CD4-positive, alpha-beta T cell (primary cell): ENCODE measurements at regions not wholly inside any gene's neighbourhood (a gene's known extent, or its start where the extent isn't known, plus 50 kb on each side); places are given as distances from the start of the nearest gene placed in this dataset.

ENCODE experiments used
- ATAC-seq: fragments of 200-7000 bp; cut with Tn5 transposase; one replicate; pipeline ENCODE4 v1.10.0; 2022; ENCODE audit warnings: mild to moderate bottlenecking; ENCODE audit not compliant: poor library complexity
- CTCF ChIA-PET: fragments of 350-600 bp; sonication (Branson Sonifier 250); formaldehyde crosslinking; loops from one replicate; lab custom pipeline; 2021; ENCODE audit warnings: antibody characterized with exemption, inconsistent platforms; lab: Charles Lee
- POLR2A ChIA-PET: fragments of 350-600 bp; sonication (Branson Sonifier 250); formaldehyde crosslinking; loops from one replicate; lab custom pipeline; 2021; ENCODE audit warnings: antibody characterized with exemption, inconsistent platforms; lab: Charles Lee
- DNase-seq, 14 experiments: peaks; one replicate each; pipeline ENCODE4 v3.0.0-alpha.2; 2013 to 2020; ENCODE audit warnings: mixed read lengths in 2 of 14
- H3K27ac ChIP-seq, 2 donors: one replicate each; pipeline versions ENCODE4 v1.5.1 to v1.7.0; 2013; ENCODE audit warnings: low read length in 2 of 2, low read depth in 1 of 2, mild to moderate bottlenecking in 1 of 2
- H3K27me3 ChIP-seq, 2 experiments: 1 replicate in 1 of 2; 2 replicates in 1 of 2; pipeline versions ENCODE4 v1.6.1 to v1.7.0; 2013; ENCODE audit warnings: low read length in 2 of 2, control low read depth in 1 of 2, mild to moderate bottlenecking in 1 of 2, moderate library complexity in 1 of 2; ENCODE audit not compliant: insufficient read depth in 2 of 2, control insufficient read depth in 1 of 2
- H3K36me3 ChIP-seq: one replicate; pipeline ENCODE4 v1.6.1; 2013; ENCODE audit warnings: low read length, control low read depth; ENCODE audit not compliant: insufficient read depth
- H3K4me1 ChIP-seq: one replicate; pipeline ENCODE4 v1.6.1; 2013; ENCODE audit warnings: low read length, control low read depth; ENCODE audit not compliant: insufficient read depth
- H3K4me3 ChIP-seq: one replicate; pipeline ENCODE4 v1.5.1; 2013; ENCODE audit warnings: mild to moderate bottlenecking, low read length, moderate library complexity
- H3K9me3 ChIP-seq, 2 experiments: 1 replicate in 1 of 2; 2 replicates in 1 of 2; pipeline versions ENCODE4 v1.6.1 to v1.7.0; 2013; ENCODE audit warnings: low read length in 2 of 2, mild to moderate bottlenecking in 2 of 2, control low read depth in 1 of 2, moderate library complexity in 1 of 2; ENCODE audit not compliant: control insufficient read depth in 1 of 2, insufficient read depth in 1 of 2
- H3K27ac Mint-ChIP-seq: one replicate; pipeline ENCODE4 v1.8.0; 2020; ENCODE audit warnings: mixed read lengths
- H3K27me3 Mint-ChIP-seq: one replicate; pipeline ENCODE4 v1.8.0; 2021; ENCODE audit warnings: mixed read lengths
- H3K36me3 Mint-ChIP-seq: one replicate; pipeline ENCODE4 v1.8.0; 2021; ENCODE audit warnings: low read depth, mixed read lengths
- H3K4me1 Mint-ChIP-seq: one replicate; pipeline ENCODE4 v1.8.0; 2021; ENCODE audit warnings: low read depth, mixed read lengths
- H3K4me3 Mint-ChIP-seq: one replicate; pipeline ENCODE4 v1.8.0; 2020; ENCODE audit warnings: mild to moderate bottlenecking, mixed read lengths
- H3K9me3 Mint-ChIP-seq: one replicate; pipeline ENCODE4 v1.8.0; 2020; ENCODE audit warnings: mixed read lengths
- intact Hi-C, 2 experiments: fragments of 100-400 bp; cut with DNase I in 1 of 2; cut with micrococcal nuclease in 1 of 2; formaldehyde crosslinking; loops; one replicate each; pipeline versions ENCODE4 v1.15.1 to v1.9.0; 2023 to 2025; cut with DNase I, micrococcal nuclease
- TF ChIP-seq, protein P1 (sequence below): fragments of 200-600 bp; IDR thresholded peaks from one replicate; pipeline ENCODE4 v1.8.0; 2022; ENCODE audit warnings: antibody characterized with exemption, mild to moderate bottlenecking

DNA sequence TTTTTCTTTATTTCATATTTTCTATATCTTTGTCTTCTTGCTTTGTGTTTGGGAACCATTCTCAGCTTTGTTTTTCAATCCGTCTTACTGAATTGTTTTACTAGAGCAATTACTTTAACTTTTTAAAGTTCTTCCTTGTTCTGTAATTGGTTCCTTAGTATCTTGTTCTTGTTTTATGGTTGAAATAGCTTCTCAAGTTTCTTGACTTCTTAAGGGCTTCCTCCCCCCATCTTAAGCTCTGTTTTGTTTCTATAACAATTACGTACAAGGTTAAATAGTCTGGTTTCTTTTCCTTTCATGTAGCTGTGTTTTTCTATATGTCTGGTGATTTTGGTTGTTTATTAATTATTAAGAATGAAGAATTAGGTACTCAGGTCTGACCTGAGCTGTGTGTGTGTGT lies 158.0 kb downstream of the SDHAF3 start:
- intact Hi-C loops = no loop called here
- CTCF ChIA-PET = no interaction called here
- DNase-seq = no peak
- Histone ChIP-seq H3K9me3 (no peaks in the 10 kb centered on the region), H3K27ac (no peak overlapping the region), H3K36me3 (no peaks in the 10 kb centered on the region), H3K4me3 (no peak overlapping the region), H3K4me1 (no peaks in the 10 kb centered on the region), H3K27me3 (no peaks in the 10 kb centered on the region)
- Mint-ChIP-seq H3K4me3 (no peak overlapping the region), H3K27ac (no peak overlapping the region), H3K4me1 (no peaks in the 10 kb centered on the region), H3K27me3 (peaks cover 6% of the 10 kb centered on the region), H3K9me3 (no peaks in the 10 kb centered on the region), H3K36me3 (no peaks in the 10 kb centered on the region)
- no peak for ATAC-seq
- POLR2A ChIA-PET = no interaction called here
- TF ChIP-seq, protein P1, sequence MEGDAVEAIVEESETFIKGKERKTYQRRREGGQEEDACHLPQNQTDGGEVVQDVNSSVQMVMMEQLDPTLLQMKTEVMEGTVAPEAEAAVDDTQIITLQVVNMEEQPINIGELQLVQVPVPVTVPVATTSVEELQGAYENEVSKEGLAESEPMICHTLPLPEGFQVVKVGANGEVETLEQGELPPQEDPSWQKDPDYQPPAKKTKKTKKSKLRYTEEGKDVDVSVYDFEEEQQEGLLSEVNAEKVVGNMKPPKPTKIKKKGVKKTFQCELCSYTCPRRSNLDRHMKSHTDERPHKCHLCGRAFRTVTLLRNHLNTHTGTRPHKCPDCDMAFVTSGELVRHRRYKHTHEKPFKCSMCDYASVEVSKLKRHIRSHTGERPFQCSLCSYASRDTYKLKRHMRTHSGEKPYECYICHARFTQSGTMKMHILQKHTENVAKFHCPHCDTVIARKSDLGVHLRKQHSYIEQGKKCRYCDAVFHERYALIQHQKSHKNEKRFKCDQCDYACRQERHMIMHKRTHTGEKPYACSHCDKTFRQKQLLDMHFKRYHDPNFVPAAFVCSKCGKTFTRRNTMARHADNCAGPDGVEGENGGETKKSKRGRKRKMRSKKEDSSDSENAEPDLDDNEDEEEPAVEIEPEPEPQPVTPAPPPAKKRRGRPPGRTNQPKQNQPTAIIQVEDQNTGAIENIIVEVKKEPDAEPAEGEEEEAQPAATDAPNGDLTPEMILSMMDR = no peak

DNA sequence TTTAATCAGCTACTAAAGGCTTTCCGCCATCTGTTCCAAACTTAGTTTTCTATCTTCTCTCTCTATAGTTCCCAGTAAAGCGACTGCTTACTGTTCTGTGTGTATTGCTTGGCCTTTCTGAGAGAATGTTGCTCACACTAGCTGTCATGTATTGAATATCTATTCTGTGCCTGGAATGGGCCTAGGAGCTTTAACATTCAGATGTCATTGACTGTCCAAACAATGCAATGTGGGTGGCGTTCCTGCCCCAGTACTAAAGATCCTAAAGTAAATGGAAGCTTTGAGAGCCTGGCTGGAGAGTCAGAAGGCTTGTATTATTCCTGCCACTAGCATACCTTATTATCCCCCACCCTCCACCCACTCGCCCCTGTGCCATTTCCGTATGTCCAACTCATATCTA lies 163.5 kb downstream of the SDHAF3 start:
- DNase-seq (no peak), ATAC-seq (no peak)
- ChIA-PET CTCF (interaction anchor here (1.6 kb wide), 1 partner anchor 11 kb away, joined by 4 read pairs; no protein-coding TSS in a partner anchor), POLR2A (no interaction called here)
- Histone ChIP-seq H3K27me3 (no peaks in the 10 kb centered on the region), H3K4me3 (no peak overlapping the region), H3K27ac (no peak overlapping the region), H3K9me3 (no peaks in the 10 kb centered on the region), H3K36me3 (no peaks in the 10 kb centered on the region), H3K4me1 (no peaks in the 10 kb centered on the region)
- no peaks in the 10 kb centered on the region for H3K27me3 Mint-ChIP-seq
- no peaks in the 10 kb centered on the region for H3K4me1 Mint-ChIP-seq
- no peak overlapping the region for H3K27ac Mint-ChIP-seq
- no peaks in the 10 kb centered on the region for H3K36me3 Mint-ChIP-seq
- no peaks in the 10 kb centered on the region for H3K9me3 Mint-ChIP-seq
- intact Hi-C loops = no loop called here
- TF ChIP-seq, protein P1 = no peak
- no peak overlapping the region for H3K4me3 Mint-ChIP-seq

DNA sequence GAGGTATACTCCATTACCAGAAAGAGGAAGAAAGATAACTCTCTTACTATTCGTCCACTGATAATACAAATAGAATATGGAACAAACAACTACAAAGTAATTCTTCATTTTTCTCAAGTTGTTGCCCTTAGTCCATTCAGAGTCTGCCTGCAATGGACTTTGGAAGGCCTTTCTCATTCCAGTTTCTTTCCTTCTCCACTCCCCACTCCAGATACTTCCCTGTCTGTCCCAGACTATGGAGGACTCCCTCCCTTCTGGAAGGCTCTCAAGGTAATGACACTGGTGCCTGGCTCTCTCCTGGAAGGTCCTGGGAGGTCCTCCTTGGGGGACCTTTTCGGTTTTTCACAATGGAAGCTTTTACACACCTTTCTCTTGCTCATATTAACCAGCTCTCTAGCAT lies 167.8 kb downstream of the SDHAF3 start:
- H3K4me1 Mint-ChIP-seq = no peaks in the 10 kb centered on the region
- Histone ChIP-seq H3K4me1 (no peaks in the 10 kb centered on the region), H3K27ac (no peak overlapping the region), H3K9me3 (peaks cover 0 to 4% of the 10 kb centered on the region in 2 experiments), H3K27me3 (no peaks in the 10 kb centered on the region), H3K4me3 (no peak overlapping the region), H3K36me3 (no peaks in the 10 kb centered on the region)
- TF ChIP-seq, protein P1 = no peak
- CTCF ChIA-PET = no interaction called here
- ATAC-seq (no peak), DNase-seq (no peak)
- no peak overlapping the region for H3K4me3 Mint-ChIP-seq
- POLR2A ChIA-PET = no interaction called here
- no peaks in the 10 kb centered on the region for H3K27me3 Mint-ChIP-seq
- H3K9me3 Mint-ChIP-seq = no peaks in the 10 kb centered on the region
- no peaks in the 10 kb centered on the region for H3K36me3 Mint-ChIP-seq
- intact Hi-C loops = no loop called here
- H3K27ac Mint-ChIP-seq = no peak overlapping the region
